ENCODE measurements at regions not wholly inside any gene's neighbourhood (a gene's known extent, or its start where the extent isn't known, plus 50 kb on each side); places are given as distances from the start of the nearest gene placed in this dataset.
"Not testable (repeated sequence)": the region's sequence is repeated elsewhere in the genome, so short reads cannot be mapped to it uniquely, and the experiment has no call there.

- DNase-seq, result no peak
Measured at GRCh38 chr6:28809947-28810658, 113.7 kb downstream of the TRIM27 start.

GRCh38 chr6:28810659-28811053 lies 113.1 kb downstream of the TRIM27 start:
- DNase-seq, result no peak

- no peak for DNase-seq
Measured at GRCh38 chr6:28811873-28812272, 111.9 kb downstream of the TRIM27 start.

GRCh38 chr6:28812778-28813569 lies 110.8 kb downstream of the TRIM27 start:
- DNase-seq, result no peak

- DNase-seq, result no peak
Measured at GRCh38 chr6:28814032-28814976, 109.5 kb downstream of the TRIM27 start.

- no peak for DNase-seq
Measured at GRCh38 chr6:28816339-28816908, 107.4 kb downstream of the TRIM27 start.

GRCh38 chr6:28816909-28817807 lies 106.6 kb downstream of the TRIM27 start:
- DNase-seq, result no peak

- no peak for DNase-seq
Measured at GRCh38 chr6:28817808-28818145, 106.0 kb downstream of the TRIM27 start.

- DNase-seq, result no peak
Measured at GRCh38 chr6:28824793-28825731, 98.7 kb downstream of the TRIM27 start.

- no peak for DNase-seq
Measured at GRCh38 chr6:28825732-28826293, 98.0 kb downstream of the TRIM27 start.

GRCh38 chr6:28831683-28832082 lies 92.1 kb downstream of the TRIM27 start:
- DNase-seq, result not testable (repeated sequence)

GRCh38 chr6:28836703-28837102 lies 87.1 kb downstream of the TRIM27 start:
- DNase-seq, result not testable (repeated sequence)

- DNase-seq, result peak; percentile 92
Measured at GRCh38 chr6:28838289-28838633, 85.5 kb downstream of the TRIM27 start.

GRCh38 chr6:28838634-28839442 lies 84.9 kb downstream of the TRIM27 start:
- peak; percentile 85 for DNase-seq

GRCh38 chr6:28839443-28840120 lies 84.2 kb downstream of the TRIM27 start:
- no peak for DNase-seq

GRCh38 chr6:28841290-28841689 lies 82.5 kb downstream of the TRIM27 start:
- DNase-seq, result no peak

GRCh38 chr6:28848756-28849155 lies 75.0 kb downstream of the TRIM27 start:
- DNase-seq, result peak; percentile 71

Measured in CD4-positive, alpha-beta T cell treated with Interleukin-17A for 1 hour (primary cell).